ENCODE measurements at regions not wholly inside any gene's neighbourhood (a gene's known extent, or its start where the extent isn't known, plus 50 kb on each side); places are given as distances from the start of the nearest gene placed in this dataset.

DNA sequence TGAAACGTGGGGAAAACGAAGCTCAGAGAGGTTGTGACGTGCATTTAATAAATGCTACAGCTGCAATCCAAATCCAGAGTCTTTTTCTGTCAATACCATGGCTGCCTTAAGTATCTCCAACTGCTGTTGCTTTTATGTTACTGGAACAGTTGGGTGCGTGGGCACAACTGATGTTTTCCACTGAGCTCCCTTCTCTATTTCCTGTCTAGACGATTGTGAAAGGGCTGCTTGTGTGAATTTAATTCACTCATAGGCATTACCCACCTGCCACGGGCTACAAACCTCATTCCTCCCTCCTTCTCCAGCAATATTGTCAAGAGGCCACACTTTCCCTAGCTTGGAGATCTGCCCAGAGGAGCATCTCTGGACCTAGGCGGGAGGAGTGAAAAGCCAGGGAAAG is 526.0 kb downstream of the MID1IP1 start:
- no peak for DNase-seq (ENCODE audit: low read depth)
- TF ChIP-seq, protein P1, sequence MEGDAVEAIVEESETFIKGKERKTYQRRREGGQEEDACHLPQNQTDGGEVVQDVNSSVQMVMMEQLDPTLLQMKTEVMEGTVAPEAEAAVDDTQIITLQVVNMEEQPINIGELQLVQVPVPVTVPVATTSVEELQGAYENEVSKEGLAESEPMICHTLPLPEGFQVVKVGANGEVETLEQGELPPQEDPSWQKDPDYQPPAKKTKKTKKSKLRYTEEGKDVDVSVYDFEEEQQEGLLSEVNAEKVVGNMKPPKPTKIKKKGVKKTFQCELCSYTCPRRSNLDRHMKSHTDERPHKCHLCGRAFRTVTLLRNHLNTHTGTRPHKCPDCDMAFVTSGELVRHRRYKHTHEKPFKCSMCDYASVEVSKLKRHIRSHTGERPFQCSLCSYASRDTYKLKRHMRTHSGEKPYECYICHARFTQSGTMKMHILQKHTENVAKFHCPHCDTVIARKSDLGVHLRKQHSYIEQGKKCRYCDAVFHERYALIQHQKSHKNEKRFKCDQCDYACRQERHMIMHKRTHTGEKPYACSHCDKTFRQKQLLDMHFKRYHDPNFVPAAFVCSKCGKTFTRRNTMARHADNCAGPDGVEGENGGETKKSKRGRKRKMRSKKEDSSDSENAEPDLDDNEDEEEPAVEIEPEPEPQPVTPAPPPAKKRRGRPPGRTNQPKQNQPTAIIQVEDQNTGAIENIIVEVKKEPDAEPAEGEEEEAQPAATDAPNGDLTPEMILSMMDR (conservative IDR thresholded peaks at IDR 0.05; ENCODE audit: low read depth, low read length), result no peak
- no peak overlapping the region for H3K4me3 ChIP-seq (ENCODE audit: low read depth, low read length)

- H3K4me3 ChIP-seq (ENCODE audit: low read depth, low read length), result no peak overlapping the region
- no peak for DNase-seq (ENCODE audit: low read depth)
- TF ChIP-seq, protein P1 (conservative IDR thresholded peaks at IDR 0.05; ENCODE audit: low read depth, low read length), result no peak
These were observed 526.4 kb downstream of the MID1IP1 start for GRCh38 chrX:39327705-39328104.

GRCh38 chrX:39328661-39329060 is 527.4 kb downstream of the MID1IP1 start:
- DNase-seq (ENCODE audit: low read depth), result no peak
- TF ChIP-seq, protein P1 (conservative IDR thresholded peaks at IDR 0.05; ENCODE audit: low read depth, low read length), result no peak

DNA sequence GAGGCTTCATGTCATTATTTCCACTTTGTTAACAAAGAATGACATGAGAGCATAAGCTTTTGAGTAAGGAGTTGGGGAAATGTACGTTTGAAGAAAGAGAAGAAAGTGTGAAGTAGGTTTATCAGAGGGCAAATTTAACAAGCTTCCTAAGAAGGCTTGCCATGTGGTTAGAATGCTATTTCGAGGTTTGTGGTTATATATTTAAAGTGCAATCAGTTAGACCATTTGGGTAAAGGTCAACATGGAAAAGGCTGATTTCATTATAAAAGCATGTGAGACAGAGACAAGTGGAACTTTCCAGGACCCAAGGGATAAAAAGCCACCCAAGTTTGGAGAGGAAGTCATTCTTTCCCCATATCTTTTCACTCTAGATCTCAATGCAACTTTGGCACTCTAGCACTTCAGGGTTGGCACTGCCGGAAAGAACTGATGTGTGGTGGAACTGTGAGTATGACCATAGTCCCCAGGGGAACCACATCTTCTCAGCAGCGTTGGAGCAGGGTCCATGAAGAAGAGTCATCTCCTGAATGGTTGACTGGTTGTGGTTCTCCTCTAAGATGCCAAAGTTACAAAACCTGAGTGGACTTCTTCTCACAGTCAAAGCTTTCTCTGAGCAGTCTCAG is 529.9 kb downstream of the MID1IP1 start:
- TF ChIP-seq, protein P1 (conservative IDR thresholded peaks at IDR 0.05; ENCODE audit: low read depth, low read length), result no peak
- no peak overlapping the region for H3K4me3 ChIP-seq (ENCODE audit: low read depth, low read length)
- no peak for DNase-seq (ENCODE audit: low read depth)

More at GRCh38 chrX:39328661-39329060, 527.4 kb downstream of the MID1IP1 start:
- no peak overlapping the region for H3K4me3 ChIP-seq (ENCODE audit: low read depth, low read length)

DNA sequence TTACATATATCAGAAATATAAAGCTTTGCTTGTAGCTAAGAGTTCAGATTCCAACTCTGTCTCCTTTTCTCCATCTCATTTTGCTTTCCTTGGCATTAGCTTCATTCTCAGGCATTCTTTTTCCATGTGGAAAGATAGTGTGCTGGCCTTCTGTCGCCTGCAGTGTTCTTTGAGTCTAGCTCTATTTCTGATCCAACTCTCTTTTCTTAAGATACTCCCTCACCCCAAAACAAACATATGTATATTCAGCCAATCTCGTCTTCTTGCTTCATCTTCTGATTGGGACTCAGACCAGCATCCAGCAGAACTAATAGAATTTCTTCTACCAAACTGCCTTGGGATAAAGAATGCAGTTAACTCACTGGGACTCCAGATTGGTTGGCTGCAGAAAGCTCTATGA is 532.2 kb downstream of the MID1IP1 start:
- TF ChIP-seq, protein P1 (conservative IDR thresholded peaks at IDR 0.05; ENCODE audit: low read depth, low read length), result no peak
- no peak for DNase-seq (ENCODE audit: low read depth)

GRCh38 chrX:39335513-39336235 is 534.4 kb downstream of the MID1IP1 start:
- H3K4me3 ChIP-seq (ENCODE audit: low read depth, low read length), result no peak overlapping the region
- no peak for DNase-seq (ENCODE audit: low read depth)
- TF ChIP-seq, protein P1 (conservative IDR thresholded peaks at IDR 0.05; ENCODE audit: low read depth, low read length), result no peak

More for the DNA sequence above, 532.2 kb downstream of the MID1IP1 start:
- no peak overlapping the region for H3K4me3 ChIP-seq (ENCODE audit: low read depth, low read length)

Measured in choroid plexus epithelial cell (primary cell).